GM18498 (cell line): ENCODE measurements at regions not wholly inside any gene's neighbourhood (a gene's known extent, or its start where the extent isn't known, plus 50 kb on each side); places are given as distances from the start of the nearest gene placed in this dataset.
A peak's percentile ranks its signal among the peaks of the same experiment; 100 is the strongest.
"Not testable (repeated sequence)": the region's sequence is repeated elsewhere in the genome, so short reads cannot be mapped to it uniquely, and the experiment has no call there.

ENCODE experiments used
- ATAC-seq: cut with Tn5 transposase; IDR thresholded peaks from one replicate; pipeline ENCODE4 v1.9.1; 2021; ENCODE audit warnings: mild to moderate bottlenecking, moderate library complexity; ENCODE audit not compliant: unreplicated experiment

GRCh38 chr9:79471580-79472543 lies 99.9 kb upstream of the TLE4 start:
- ATAC-seq = peak; percentile 67

DNA sequence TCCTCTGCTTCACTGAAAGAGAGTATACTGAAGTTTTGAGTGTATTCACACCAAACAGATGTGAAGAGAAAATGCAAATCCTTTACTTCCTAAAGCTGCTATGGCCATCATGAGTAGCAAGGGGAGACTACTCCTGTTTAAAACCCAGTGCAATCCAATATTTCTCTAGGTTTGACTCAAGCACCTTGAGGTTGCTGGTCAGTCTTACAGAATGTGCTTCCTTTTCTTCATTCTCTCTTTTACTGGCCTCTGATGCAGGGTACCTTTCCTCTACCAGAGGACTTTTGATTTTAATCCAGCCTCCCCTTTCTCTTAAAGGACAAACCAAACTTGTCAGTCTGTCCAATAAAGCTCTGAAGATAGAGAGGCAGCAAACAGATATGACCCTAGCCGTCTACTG lies 98.1 kb upstream of the TLE4 start:
- ATAC-seq = no peak

- ATAC-seq = no peak
These were observed 94.4 kb upstream of the TLE4 start for GRCh38 chr9:79477241-79477840.

- peak; percentile 84 for ATAC-seq
These were observed 93.6 kb upstream of the TLE4 start for GRCh38 chr9:79477955-79478771.

GRCh38 chr9:79480639-79481038 lies 91.1 kb upstream of the TLE4 start:
- ATAC-seq = no peak

DNA sequence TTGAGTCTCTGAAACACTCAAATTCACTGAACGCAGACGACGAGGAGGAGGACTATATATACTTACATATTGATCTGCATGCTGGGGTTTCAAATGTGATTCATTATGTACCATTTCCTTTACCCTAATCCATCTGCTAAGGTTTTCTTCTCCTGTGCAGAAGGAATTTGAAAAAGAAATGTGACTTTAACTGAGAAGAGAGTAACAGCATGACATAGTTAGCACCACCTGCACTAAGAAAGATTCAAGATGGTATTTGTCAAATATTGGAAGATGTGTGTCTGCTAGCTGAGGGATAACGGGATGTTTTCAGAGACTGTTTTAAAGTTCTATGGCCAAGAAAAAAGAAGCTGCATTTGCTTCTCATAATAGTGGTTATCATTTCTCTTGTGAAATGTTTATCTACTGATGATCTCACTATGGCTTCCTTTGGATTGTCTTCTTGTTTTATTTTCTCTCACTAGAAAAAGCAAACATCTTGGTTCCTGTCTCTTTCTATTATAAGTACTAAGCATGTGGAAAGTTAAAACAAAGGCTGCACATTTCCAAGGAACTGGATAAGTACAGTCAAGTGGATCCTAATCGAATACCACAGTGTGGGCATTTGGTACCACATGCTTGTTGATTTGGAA lies 89.8 kb upstream of the TLE4 start:
- ATAC-seq = no peak

- ATAC-seq = no peak
These were observed 86.5 kb upstream of the TLE4 start for GRCh38 chr9:79485258-79485657.

DNA sequence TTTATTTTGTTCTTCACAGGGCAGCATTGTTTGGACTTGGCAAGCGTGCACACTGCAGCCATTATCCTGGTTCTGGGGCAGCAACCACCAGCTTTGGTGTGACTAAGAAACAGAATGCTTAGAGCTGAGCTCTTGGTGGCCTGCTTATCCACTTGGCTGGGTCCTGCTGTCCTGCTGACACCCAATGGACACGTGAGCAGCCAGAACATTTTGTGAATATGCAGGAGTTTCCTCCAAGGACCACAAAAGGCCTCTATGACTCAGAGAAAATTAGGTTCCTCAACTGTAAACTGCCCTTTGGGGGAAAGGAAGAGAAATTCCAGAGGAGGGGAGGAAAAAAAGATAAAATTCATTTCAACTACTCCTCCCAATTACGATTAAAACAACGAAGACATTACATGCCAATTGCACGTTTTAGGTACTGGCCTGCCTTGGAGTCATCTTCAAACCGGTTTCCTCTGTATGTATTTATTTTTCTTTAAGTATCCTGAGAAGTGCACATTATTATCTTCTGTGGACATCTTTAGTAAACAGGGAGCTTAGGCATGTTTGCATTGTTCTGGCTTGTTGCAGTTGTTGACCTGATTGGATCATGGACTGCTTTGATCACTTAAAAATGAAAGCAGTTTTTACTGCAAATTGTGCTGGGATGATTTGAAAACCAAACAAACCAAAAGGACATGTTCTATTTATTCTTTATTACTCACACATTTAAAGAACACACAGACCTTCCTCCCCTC lies 82.3 kb upstream of the TLE4 start:
- no peak for ATAC-seq

- ATAC-seq = no peak
These were observed 81.0 kb upstream of the TLE4 start for GRCh38 chr9:79490657-79491248.

GRCh38 chr9:79492092-79493009 lies 79.4 kb upstream of the TLE4 start:
- no peak for ATAC-seq

- ATAC-seq = not testable (repeated sequence)
These were observed 71.4 kb upstream of the TLE4 start for GRCh38 chr9:79500196-79500864.

DNA sequence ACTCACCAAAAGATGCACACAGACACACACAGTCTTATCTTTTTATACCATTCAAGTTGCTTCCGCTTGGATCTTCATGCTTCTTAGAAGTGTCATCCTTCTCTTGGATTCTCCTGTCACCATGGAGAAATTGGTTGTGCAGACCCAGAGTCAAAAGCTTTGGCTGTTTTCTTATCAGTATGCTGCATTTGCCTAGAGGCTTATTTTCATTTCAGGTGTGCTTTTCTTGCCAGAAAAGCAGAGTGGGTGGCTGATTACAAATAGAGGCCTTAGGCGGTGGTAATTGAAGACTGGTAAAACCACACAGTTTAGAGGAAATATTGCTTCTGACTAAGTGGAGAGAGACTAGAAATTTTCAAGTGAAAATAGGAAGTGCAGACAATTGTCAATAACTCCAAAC lies 70.2 kb upstream of the TLE4 start:
- no peak for ATAC-seq

DNA sequence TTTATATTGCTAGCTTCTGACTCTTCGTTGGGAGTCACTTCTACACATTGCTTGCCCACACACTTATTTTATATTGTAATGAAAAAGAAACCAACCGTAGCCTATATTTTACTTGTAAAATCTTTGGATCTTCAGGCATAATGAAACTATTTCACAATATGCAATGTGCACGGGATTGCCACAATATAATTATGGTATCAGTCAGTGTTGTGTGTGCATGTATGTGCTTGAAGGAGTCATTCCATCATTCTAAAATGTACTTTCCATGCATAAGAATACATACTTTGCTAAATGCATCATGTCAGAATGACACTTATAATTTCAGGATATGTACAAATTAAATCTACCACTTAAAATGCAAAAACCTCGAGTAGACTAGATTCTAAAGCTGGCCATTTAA lies 64.0 kb upstream of the TLE4 start:
- ATAC-seq = no peak

DNA sequence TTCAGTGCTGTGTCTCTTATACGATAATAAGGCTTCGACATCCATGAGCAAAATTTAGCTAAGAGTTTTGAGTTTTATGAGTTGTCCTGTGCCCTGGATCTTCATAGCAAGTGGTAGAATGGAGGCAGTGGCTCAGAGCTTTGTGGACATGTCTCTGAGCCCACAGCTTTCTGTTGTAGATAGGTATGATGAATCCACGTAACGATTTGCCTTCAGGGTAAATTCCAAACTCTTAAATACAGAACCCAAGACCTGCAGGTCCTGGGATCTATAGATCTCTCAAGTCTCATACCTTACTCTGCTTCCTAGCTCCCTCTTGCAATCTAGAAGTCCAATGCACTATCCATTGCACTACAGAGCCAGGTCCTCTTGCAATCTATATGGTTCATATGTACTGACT lies 59.5 kb upstream of the TLE4 start:
- ATAC-seq = no peak
